Ascending aorta (tissue), 2 donors: ENCODE measurements at regions not wholly inside any gene's neighbourhood (a gene's known extent, or its start where the extent isn't known, plus 50 kb on each side); places are given as distances from the start of the nearest gene placed in this dataset.

ENCODE experiments used
- DNase-seq, 2 donors: peaks; one replicate each; pipeline ENCODE4 v3.0.0-alpha.2; 2019; ENCODE audit warnings: low spot score in 2 of 2
- H3K27ac ChIP-seq, 2 donors: fragments of 200-600 bp; sonication (generic); one replicate each; pipeline ENCODE4 v1.5.1; 2016 to 2017; ENCODE audit warnings: mild to moderate bottlenecking in 1 of 2
- H3K27me3 ChIP-seq: fragments of 200-600 bp; sonication (generic); one replicate; pipeline ENCODE4 v1.5.1; 2017
- H3K36me3 ChIP-seq, 2 donors: fragments of 200-600 bp; sonication (generic); one replicate each; pipeline ENCODE4 v1.5.1; 2016
- H3K4me1 ChIP-seq, 2 donors: fragments of 200-600 bp; sonication (generic); one replicate each; pipeline ENCODE4 v1.5.1; 2016 to 2017; ENCODE audit warnings: mild to moderate bottlenecking in 1 of 2
- H3K4me3 ChIP-seq, 2 donors: fragments of 200-600 bp; sonication (generic); one replicate each; pipeline ENCODE4 v1.5.1; 2016 to 2017; ENCODE audit warnings: mild to moderate bottlenecking in 1 of 2
- H3K9me3 ChIP-seq, 2 donors: fragments of 200-600 bp; sonication (generic); one replicate each; pipeline ENCODE4 v1.5.1; 2016
- CTCF ChIP-seq, 3 experiments: fragments of 200-600 bp in 2 of 3; fragments of 450-650 bp in 1 of 3; sonication (generic) in 2 of 3; IDR thresholded peaks; one replicate each; pipeline ENCODE4 v1.5.1; 2016 to 2019; ENCODE audit warnings: antibody characterized with exemption in 3 of 3, mild to moderate bottlenecking in 1 of 3, moderate library complexity in 1 of 3
- intact Hi-C: fragments of 100-400 bp; cut with DNase I; formaldehyde crosslinking; loops from one replicate; pipeline ENCODE4 v1.15.1; 2023

- no peaks in the 10 kb centered on the region for H3K9me3 ChIP-seq
- H3K4me1 ChIP-seq: no peaks in the 10 kb centered on the region
- TF ChIP-seq CTCF (IDR thresholded peaks at IDR 0.05): no peak
- intact Hi-C loops: no loop called here
- peaks cover 0 to 3% of the 10 kb centered on the region in 2 donors for H3K36me3 ChIP-seq
- no peak for DNase-seq
- H3K4me3 ChIP-seq: no peak overlapping the region
- H3K27ac ChIP-seq: no peak overlapping the region
- no peaks in the 10 kb centered on the region for H3K27me3 ChIP-seq
Observed at GRCh38 chr7:40965016-40965415, 737.9 kb downstream of the INHBA start.

GRCh38 chr7:40964610-40965009 is 738.3 kb downstream of the INHBA start:
- no peak for DNase-seq
- TF ChIP-seq CTCF (IDR thresholded peaks at IDR 0.05): no peak
- no peaks in the 10 kb centered on the region for H3K9me3 ChIP-seq
- H3K4me1 ChIP-seq: no peaks in the 10 kb centered on the region
- H3K36me3 ChIP-seq: peaks cover 0 to 3% of the 10 kb centered on the region in 2 donors
- H3K27me3 ChIP-seq: no peaks in the 10 kb centered on the region
- H3K27ac ChIP-seq: no peak overlapping the region
- no peak overlapping the region for H3K4me3 ChIP-seq
- intact Hi-C loops: no loop called here

GRCh38 chr7:40959955-40960354 is 742.9 kb downstream of the INHBA start:
- H3K4me3 ChIP-seq: no peak overlapping the region
- no peak for DNase-seq
- no peaks in the 10 kb centered on the region for H3K9me3 ChIP-seq
- H3K27ac ChIP-seq: no peak overlapping the region
- intact Hi-C loops: loop anchor here (10.0 kb wide), 1 partner anchor 55 kb away; no protein-coding TSS in a partner anchor
- no peaks in the 10 kb centered on the region for H3K4me1 ChIP-seq
- TF ChIP-seq CTCF (IDR thresholded peaks at IDR 0.05): no peak
- peaks cover 0 to 3% of the 10 kb centered on the region in 2 donors for H3K36me3 ChIP-seq
- H3K27me3 ChIP-seq: no peaks in the 10 kb centered on the region

GRCh38 chr7:40948239-40948638 is 754.7 kb downstream of the INHBA start:
- Histone ChIP-seq H3K36me3 (no peaks in the 10 kb centered on the region), H3K27ac (no peak overlapping the region), H3K4me1 (no peaks in the 10 kb centered on the region), H3K4me3 (no peak overlapping the region), H3K9me3 (peaks cover 13 to 40% of the 10 kb centered on the region in 2 donors), H3K27me3 (no peaks in the 10 kb centered on the region)
- no peak for DNase-seq
- intact Hi-C loops: no loop called here
- no peak for TF ChIP-seq CTCF (IDR thresholded peaks at IDR 0.05)

DNA sequence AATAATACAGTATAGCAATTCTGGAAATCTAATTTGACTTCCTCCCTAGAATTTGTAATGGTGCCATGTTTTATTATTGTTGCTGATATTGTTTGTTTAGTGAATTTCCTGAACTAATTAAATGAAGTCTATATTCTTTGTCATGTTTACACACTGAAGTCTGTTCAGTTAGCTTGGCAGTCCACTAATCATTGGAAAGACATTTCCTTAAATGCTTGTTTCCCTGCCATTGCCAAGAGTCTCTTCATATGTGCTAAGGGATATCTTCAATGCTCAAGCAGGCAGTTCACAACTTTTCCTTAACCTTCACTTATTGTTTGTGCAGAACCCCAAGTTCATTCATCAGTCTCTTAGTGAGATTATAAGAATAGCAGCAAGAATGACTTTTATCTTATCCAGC is 755.3 kb downstream of the INHBA start:
- Histone ChIP-seq H3K27me3 (no peaks in the 10 kb centered on the region), H3K4me1 (no peaks in the 10 kb centered on the region), H3K9me3 (peaks cover 13 to 43% of the 10 kb centered on the region in 2 donors), H3K36me3 (no peaks in the 10 kb centered on the region), H3K27ac (no peak overlapping the region), H3K4me3 (no peak overlapping the region)
- no peak for DNase-seq
- intact Hi-C loops: no loop called here
- TF ChIP-seq CTCF (IDR thresholded peaks at IDR 0.05): no peak

DNA sequence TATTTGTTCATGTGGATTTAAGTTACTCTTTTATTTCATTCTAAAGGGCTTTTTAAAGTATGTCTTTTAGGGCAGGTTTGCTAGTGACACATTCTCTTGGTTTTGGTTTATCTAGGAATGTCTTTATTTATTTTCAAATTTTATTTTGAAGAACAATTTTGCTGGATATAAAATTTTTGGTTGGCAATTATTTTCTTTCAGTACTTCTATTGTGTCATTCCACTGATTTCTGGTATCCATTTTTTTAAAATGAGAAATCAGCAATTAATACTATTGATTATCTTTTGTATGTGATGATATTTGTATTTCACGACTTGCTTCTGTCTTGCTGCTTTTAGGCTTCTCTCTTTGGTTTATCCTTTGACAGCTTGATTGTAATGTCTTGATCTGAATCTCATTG is 756.3 kb downstream of the INHBA start:
- Histone ChIP-seq H3K4me1 (no peaks in the 10 kb centered on the region), H3K36me3 (no peaks in the 10 kb centered on the region), H3K27me3 (no peaks in the 10 kb centered on the region), H3K4me3 (no peak overlapping the region), H3K27ac (no peak overlapping the region), H3K9me3 (peaks cover 13 to 46% of the 10 kb centered on the region in 2 donors)
- intact Hi-C loops: no loop called here
- TF ChIP-seq CTCF (IDR thresholded peaks at IDR 0.05): no peak
- DNase-seq: no peak
